ENCODE measurements at regions not wholly inside any gene's neighbourhood (a gene's known extent, or its start where the extent isn't known, plus 50 kb on each side); places are given as distances from the start of the nearest gene placed in this dataset.

GRCh38 chr11:27914080-27914479 lies 193.9 kb downstream of the KIF18A start:
- TF ChIP-seq CTCF (conservative IDR thresholded peaks at IDR 0.05 in 1 of 2, IDR thresholded peaks at IDR 0.05 in 1 of 2; ENCODE audit: extremely low read depth in 1 of 2, insufficient read depth in 1 of 2, low read depth in 1 of 2, low read length in 2 of 2): no peak
- no peak for TF ChIP-seq EZH2 (IDR thresholded peaks at IDR 0.05; ENCODE audit: borderline replicate concordance, low read length)
